HUES48 (cell line): ENCODE measurements at regions not wholly inside any gene's neighbourhood (a gene's known extent, or its start where the extent isn't known, plus 50 kb on each side); places are given as distances from the start of the nearest gene placed in this dataset.

Source experiments
- H3K27ac ChIP-seq: one replicate; pipeline ENCODE4 v1.7.0; 2013; ENCODE audit warnings: low read depth, low read length, inconsistent platforms
- H3K27me3 ChIP-seq: 2 replicates; pipeline ENCODE4 v1.6.1; 2013; ENCODE audit warnings: mild to moderate bottlenecking, low read length; ENCODE audit not compliant: control insufficient read depth, insufficient read depth
- H3K36me3 ChIP-seq: 2 replicates; pipeline ENCODE4 v1.6.1; 2013; ENCODE audit warnings: low read length; ENCODE audit not compliant: control insufficient read depth, insufficient read depth
- H3K4me1 ChIP-seq: 2 replicates; pipeline ENCODE4 v1.6.1; 2013; ENCODE audit warnings: mild to moderate bottlenecking, low read length; ENCODE audit not compliant: control insufficient read depth, insufficient read depth
- H3K4me3 ChIP-seq: 2 replicates; pipeline ENCODE4 v1.5.1; 2013; ENCODE audit warnings: mild to moderate bottlenecking, low read depth, low read length
- H3K9ac ChIP-seq: 2 replicates; pipeline ENCODE4 v1.6.1; 2013; ENCODE audit warnings: mild to moderate bottlenecking, low read depth, low read length, moderate library complexity
- H3K9me3 ChIP-seq: 2 replicates; pipeline ENCODE4 v1.6.1; 2013; ENCODE audit warnings: low read length; ENCODE audit not compliant: control insufficient read depth, insufficient read depth

- H3K9me3 ChIP-seq = no peaks in the 10 kb centered on the region
- H3K27me3 ChIP-seq = no peaks in the 10 kb centered on the region
- H3K36me3 ChIP-seq = no peaks in the 10 kb centered on the region
Measured at GRCh38 chr11:134558258-134558835, 146.3 kb upstream of the B3GAT1 start.

GRCh38 chr11:134557571-134558257 lies 145.7 kb upstream of the B3GAT1 start:
- Histone ChIP-seq H3K4me1 (no peaks in the 10 kb centered on the region), H3K9ac (no peak overlapping the region), H3K4me3 (no peak overlapping the region), H3K9me3 (no peaks in the 10 kb centered on the region), H3K27me3 (no peaks in the 10 kb centered on the region), H3K27ac (no peak overlapping the region), H3K36me3 (no peaks in the 10 kb centered on the region)

More at GRCh38 chr11:134558258-134558835, 146.3 kb upstream of the B3GAT1 start:
- H3K27ac ChIP-seq = no peak overlapping the region
- no peaks in the 10 kb centered on the region for H3K4me1 ChIP-seq
- no peak overlapping the region for H3K9ac ChIP-seq
- H3K4me3 ChIP-seq = no peak overlapping the region

GRCh38 chr11:134556186-134556585 lies 144.1 kb upstream of the B3GAT1 start:
- Histone ChIP-seq H3K9ac (no peak overlapping the region), H3K27ac (no peak overlapping the region), H3K9me3 (no peaks in the 10 kb centered on the region), H3K4me3 (no peak overlapping the region), H3K4me1 (no peaks in the 10 kb centered on the region), H3K27me3 (no peaks in the 10 kb centered on the region), H3K36me3 (no peaks in the 10 kb centered on the region)

GRCh38 chr11:134555510-134555909 lies 143.5 kb upstream of the B3GAT1 start:
- no peaks in the 10 kb centered on the region for H3K4me1 ChIP-seq
- H3K27me3 ChIP-seq = no peaks in the 10 kb centered on the region
- H3K4me3 ChIP-seq = no peak overlapping the region
- no peak overlapping the region for H3K27ac ChIP-seq
- H3K9me3 ChIP-seq = no peaks in the 10 kb centered on the region
- H3K36me3 ChIP-seq = no peaks in the 10 kb centered on the region
- no peak overlapping the region for H3K9ac ChIP-seq

GRCh38 chr11:134554861-134555260 lies 142.8 kb upstream of the B3GAT1 start:
- no peaks in the 10 kb centered on the region for H3K4me1 ChIP-seq
- H3K4me3 ChIP-seq = no peak overlapping the region
- H3K27ac ChIP-seq = no peak overlapping the region
- H3K27me3 ChIP-seq = no peaks in the 10 kb centered on the region
- no peaks in the 10 kb centered on the region for H3K9me3 ChIP-seq
- H3K36me3 ChIP-seq = no peaks in the 10 kb centered on the region
- no peak overlapping the region for H3K9ac ChIP-seq

- H3K27ac ChIP-seq = no peak overlapping the region
- no peaks in the 10 kb centered on the region for H3K4me1 ChIP-seq
- H3K36me3 ChIP-seq = no peaks in the 10 kb centered on the region
- H3K9ac ChIP-seq = no peak overlapping the region
- H3K9me3 ChIP-seq = no peaks in the 10 kb centered on the region
- H3K27me3 ChIP-seq = no peaks in the 10 kb centered on the region
- no peak overlapping the region for H3K4me3 ChIP-seq
Measured at GRCh38 chr11:134554106-134554505, 142.1 kb upstream of the B3GAT1 start.

- Histone ChIP-seq H3K27ac (no peak overlapping the region), H3K4me1 (no peaks in the 10 kb centered on the region), H3K27me3 (no peaks in the 10 kb centered on the region), H3K9ac (no peak overlapping the region), H3K36me3 (no peaks in the 10 kb centered on the region), H3K4me3 (no peak overlapping the region), H3K9me3 (no peaks in the 10 kb centered on the region)
Measured at GRCh38 chr11:134552749-134553148, 140.7 kb upstream of the B3GAT1 start.

- no peaks in the 10 kb centered on the region for H3K36me3 ChIP-seq
- H3K27ac ChIP-seq = no peak overlapping the region
- no peaks in the 10 kb centered on the region for H3K9me3 ChIP-seq
- no peak overlapping the region for H3K4me3 ChIP-seq
- no peaks in the 10 kb centered on the region; the same call in 1 of the 2 replicates for H3K4me1 ChIP-seq
- no peaks in the 10 kb centered on the region for H3K27me3 ChIP-seq
- no peak overlapping the region for H3K9ac ChIP-seq
Measured at GRCh38 chr11:134545521-134545920, 133.5 kb upstream of the B3GAT1 start.

- no peaks in the 10 kb centered on the region for H3K27me3 ChIP-seq
- H3K4me3 ChIP-seq = no peak overlapping the region
- H3K27ac ChIP-seq = no peak overlapping the region
- H3K9me3 ChIP-seq = no peaks in the 10 kb centered on the region
- H3K4me1 ChIP-seq = no peaks in the 10 kb centered on the region; the same call in 1 of the 2 replicates
- H3K36me3 ChIP-seq = no peaks in the 10 kb centered on the region
- H3K9ac ChIP-seq = no peak overlapping the region
Measured at GRCh38 chr11:134544095-134544815, 132.2 kb upstream of the B3GAT1 start.

GRCh38 chr11:134543645-134544044 lies 131.6 kb upstream of the B3GAT1 start:
- Histone ChIP-seq H3K9ac (no peak overlapping the region), H3K4me1 (no peaks in the 10 kb centered on the region; the same call in 1 of the 2 replicates), H3K9me3 (no peaks in the 10 kb centered on the region), H3K36me3 (no peaks in the 10 kb centered on the region), H3K4me3 (no peak overlapping the region), H3K27ac (no peak overlapping the region), H3K27me3 (no peaks in the 10 kb centered on the region)

GRCh38 chr11:134543241-134543640 lies 131.2 kb upstream of the B3GAT1 start:
- Histone ChIP-seq H3K36me3 (no peaks in the 10 kb centered on the region), H3K9ac (no peak overlapping the region), H3K4me1 (no peaks in the 10 kb centered on the region; the same call in 1 of the 2 replicates), H3K27me3 (no peaks in the 10 kb centered on the region), H3K27ac (no peak overlapping the region), H3K4me3 (no peak overlapping the region), H3K9me3 (no peaks in the 10 kb centered on the region)
